ENCODE measurements at regions not wholly inside any gene's neighbourhood (a gene's known extent, or its start where the extent isn't known, plus 50 kb on each side); places are given as distances from the start of the nearest gene placed in this dataset.

DNA sequence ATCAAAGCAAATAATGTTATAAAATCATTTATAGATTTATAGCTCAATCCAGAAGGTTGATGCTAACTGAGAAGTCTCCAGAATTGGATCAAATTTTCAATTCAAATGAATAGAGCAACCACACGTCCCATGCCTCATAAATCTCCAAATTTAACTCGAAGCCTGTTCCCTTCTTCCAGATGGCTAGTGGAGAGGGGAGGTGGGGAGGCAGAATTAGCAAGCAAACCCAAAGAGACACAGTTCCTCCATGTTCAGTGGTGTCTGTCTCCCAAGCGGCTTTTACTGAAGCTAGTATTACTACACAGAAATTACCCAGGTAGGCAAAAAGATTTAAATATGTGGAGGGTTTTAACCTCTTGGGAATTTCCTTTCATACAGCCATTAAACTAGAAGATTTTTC lies 65.8 kb downstream of the DUSP6 start:
- H3K9me1 ChIP-seq (ENCODE audit: control insufficient read depth, extremely low read depth, insufficient read depth, low read length), result no peaks in the 10 kb centered on the region
- no peaks in the 10 kb centered on the region for H4K20me1 ChIP-seq (ENCODE audit: control insufficient read depth, extremely low read depth, insufficient read depth, low read length)
- DNase-seq (ENCODE audit: low read depth, low spot score), result no peak
- H3K4me2 ChIP-seq (ENCODE audit: control insufficient read depth, extremely low read depth, insufficient read depth, low read depth, low read length), result no peak overlapping the region
- no peaks in the 10 kb centered on the region for H3K79me2 ChIP-seq (ENCODE audit: control insufficient read depth, insufficient read depth, low read length)
- dilution Hi-C loops (cut with MboI; ENCODE audit: extremely low pct_ligation_motif_present, low sequenced_read_pairs), result no loop called here
- H3K27ac ChIP-seq (ENCODE audit: control insufficient read depth, insufficient read depth, low read length), result no peak overlapping the region
- H3K9ac ChIP-seq (ENCODE audit: control insufficient read depth, extremely low read depth, insufficient read depth, low read length), result no peak overlapping the region
- H3K36me3 ChIP-seq (ENCODE audit: control insufficient read depth in 2 of 2, extremely low read depth in 1 of 2, insufficient read depth in 2 of 2, low read length in 2 of 2), result no peaks in the 10 kb centered on the region
- no peak overlapping the region for H2AFZ ChIP-seq (ENCODE audit: control insufficient read depth, low read length)
- no peaks in the 10 kb centered on the region for H3K4me1 ChIP-seq (ENCODE audit: control insufficient read depth, extremely low read depth, insufficient read depth, low read length)
- TF ChIP-seq, protein P1, sequence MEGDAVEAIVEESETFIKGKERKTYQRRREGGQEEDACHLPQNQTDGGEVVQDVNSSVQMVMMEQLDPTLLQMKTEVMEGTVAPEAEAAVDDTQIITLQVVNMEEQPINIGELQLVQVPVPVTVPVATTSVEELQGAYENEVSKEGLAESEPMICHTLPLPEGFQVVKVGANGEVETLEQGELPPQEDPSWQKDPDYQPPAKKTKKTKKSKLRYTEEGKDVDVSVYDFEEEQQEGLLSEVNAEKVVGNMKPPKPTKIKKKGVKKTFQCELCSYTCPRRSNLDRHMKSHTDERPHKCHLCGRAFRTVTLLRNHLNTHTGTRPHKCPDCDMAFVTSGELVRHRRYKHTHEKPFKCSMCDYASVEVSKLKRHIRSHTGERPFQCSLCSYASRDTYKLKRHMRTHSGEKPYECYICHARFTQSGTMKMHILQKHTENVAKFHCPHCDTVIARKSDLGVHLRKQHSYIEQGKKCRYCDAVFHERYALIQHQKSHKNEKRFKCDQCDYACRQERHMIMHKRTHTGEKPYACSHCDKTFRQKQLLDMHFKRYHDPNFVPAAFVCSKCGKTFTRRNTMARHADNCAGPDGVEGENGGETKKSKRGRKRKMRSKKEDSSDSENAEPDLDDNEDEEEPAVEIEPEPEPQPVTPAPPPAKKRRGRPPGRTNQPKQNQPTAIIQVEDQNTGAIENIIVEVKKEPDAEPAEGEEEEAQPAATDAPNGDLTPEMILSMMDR (optimal IDR thresholded peaks at IDR 0.05 in 1 of 3, IDR thresholded peaks at IDR 0.05 in 1 of 3, conservative IDR thresholded peaks at IDR 0.05 in 1 of 3; ENCODE audit: extremely low read depth in 1 of 3, insufficient read depth in 2 of 3, low read length in 3 of 3), result no peak
- TF ChIP-seq EZH2 (IDR thresholded peaks at IDR 0.05; ENCODE audit: low read length), result no peak
- H3K9me3 ChIP-seq (ENCODE audit: control insufficient read depth, low read depth, low read length), result no peaks in the 10 kb centered on the region
- FAIRE-seq, result no peak
- no peaks in the 10 kb centered on the region for H3K27me3 ChIP-seq (ENCODE audit: control insufficient read depth, extremely low read depth, insufficient read depth, low read length)
- no peak overlapping the region for H3K4me3 ChIP-seq (ENCODE audit: control insufficient read depth in 2 of 3, extremely low read depth in 1 of 3, insufficient read depth in 2 of 3, low read depth in 1 of 3, low read length in 3 of 3)

DNA sequence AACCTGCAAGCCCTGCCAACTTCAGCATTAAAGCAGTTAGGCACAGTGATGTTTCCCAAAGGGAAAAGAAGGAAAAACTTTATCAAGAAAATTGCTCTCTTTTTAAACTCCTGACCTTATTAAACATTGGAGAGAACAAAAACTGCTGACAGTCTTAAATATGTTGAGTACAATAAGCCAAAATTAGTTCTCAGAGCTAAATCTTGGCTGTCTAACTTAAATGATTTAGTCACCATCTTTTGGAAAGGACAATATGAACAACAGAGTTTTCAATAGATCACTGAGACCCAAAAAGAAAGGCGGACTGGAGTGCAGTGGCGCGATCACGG lies 70.8 kb downstream of the DUSP6 start:
- no peaks in the 10 kb centered on the region for H4K20me1 ChIP-seq (ENCODE audit: control insufficient read depth, extremely low read depth, insufficient read depth, low read length)
- no peaks in the 10 kb centered on the region for H3K9me3 ChIP-seq (ENCODE audit: control insufficient read depth, low read depth, low read length)
- no peaks in the 10 kb centered on the region for H3K4me1 ChIP-seq (ENCODE audit: control insufficient read depth, extremely low read depth, insufficient read depth, low read length)
- no peaks in the 10 kb centered on the region for H3K9me1 ChIP-seq (ENCODE audit: control insufficient read depth, extremely low read depth, insufficient read depth, low read length)
- no peak for DNase-seq (ENCODE audit: low read depth, low spot score)
- H3K27ac ChIP-seq (ENCODE audit: control insufficient read depth, insufficient read depth, low read length), result no peak overlapping the region
- no peak for FAIRE-seq
- no peak overlapping the region for H2AFZ ChIP-seq (ENCODE audit: control insufficient read depth, low read length)
- H3K4me3 ChIP-seq (ENCODE audit: control insufficient read depth in 2 of 3, extremely low read depth in 1 of 3, insufficient read depth in 2 of 3, low read depth in 1 of 3, low read length in 3 of 3), result no peak overlapping the region
- no peaks in the 10 kb centered on the region for H3K27me3 ChIP-seq (ENCODE audit: control insufficient read depth, extremely low read depth, insufficient read depth, low read length)
- H3K4me2 ChIP-seq (ENCODE audit: control insufficient read depth, extremely low read depth, insufficient read depth, low read depth, low read length), result no peak overlapping the region
- H3K36me3 ChIP-seq (ENCODE audit: control insufficient read depth in 2 of 2, extremely low read depth in 1 of 2, insufficient read depth in 2 of 2, low read length in 2 of 2), result no peaks in the 10 kb centered on the region
- TF ChIP-seq, protein P1 (optimal IDR thresholded peaks at IDR 0.05 in 1 of 3, IDR thresholded peaks at IDR 0.05 in 1 of 3, conservative IDR thresholded peaks at IDR 0.05 in 1 of 3; ENCODE audit: extremely low read depth in 1 of 3, insufficient read depth in 2 of 3, low read length in 3 of 3), result no peak
- no peak for TF ChIP-seq EZH2 (IDR thresholded peaks at IDR 0.05; ENCODE audit: low read length)
- dilution Hi-C loops (cut with MboI; ENCODE audit: extremely low pct_ligation_motif_present, low sequenced_read_pairs), result no loop called here
- H3K9ac ChIP-seq (ENCODE audit: control insufficient read depth, extremely low read depth, insufficient read depth, low read length), result no peak overlapping the region
- no peaks in the 10 kb centered on the region for H3K79me2 ChIP-seq (ENCODE audit: control insufficient read depth, insufficient read depth, low read length)
